ENCODE measurements at regions not wholly inside any gene's neighbourhood (a gene's known extent, or its start where the extent isn't known, plus 50 kb on each side); places are given as distances from the start of the nearest gene placed in this dataset.
"Not testable (repeated sequence)": the region's sequence is repeated elsewhere in the genome, so short reads cannot be mapped to it uniquely, and the experiment has no call there.

DNA sequence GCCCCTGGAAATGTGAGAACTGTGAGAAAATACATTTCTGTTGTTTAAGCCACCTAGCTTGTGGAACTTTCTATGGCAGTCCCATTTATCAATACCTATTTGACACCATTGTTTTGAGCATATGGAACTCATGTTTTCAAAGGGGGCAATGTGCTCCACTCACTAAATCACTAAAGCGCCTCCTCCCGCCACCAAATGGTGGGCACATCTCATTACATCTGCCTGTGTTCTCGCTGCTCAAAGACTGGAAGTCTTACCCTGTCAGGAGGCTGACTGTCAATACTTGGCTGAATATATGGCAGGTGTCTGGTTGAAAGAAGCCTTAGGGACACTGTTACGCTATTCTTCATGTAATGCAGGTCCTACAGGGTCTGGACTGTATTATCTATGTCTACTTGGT is 767.7 kb downstream of the TSN start:
- no peak for DNase-seq

GRCh38 chr2:122523981-122524380 is 768.5 kb downstream of the TSN start:
- DNase-seq: no peak

GRCh38 chr2:122525336-122525735 is 769.9 kb downstream of the TSN start:
- DNase-seq: no peak

- DNase-seq: no peak
These were observed 772.6 kb downstream of the TSN start for GRCh38 chr2:122528061-122528460.

DNA sequence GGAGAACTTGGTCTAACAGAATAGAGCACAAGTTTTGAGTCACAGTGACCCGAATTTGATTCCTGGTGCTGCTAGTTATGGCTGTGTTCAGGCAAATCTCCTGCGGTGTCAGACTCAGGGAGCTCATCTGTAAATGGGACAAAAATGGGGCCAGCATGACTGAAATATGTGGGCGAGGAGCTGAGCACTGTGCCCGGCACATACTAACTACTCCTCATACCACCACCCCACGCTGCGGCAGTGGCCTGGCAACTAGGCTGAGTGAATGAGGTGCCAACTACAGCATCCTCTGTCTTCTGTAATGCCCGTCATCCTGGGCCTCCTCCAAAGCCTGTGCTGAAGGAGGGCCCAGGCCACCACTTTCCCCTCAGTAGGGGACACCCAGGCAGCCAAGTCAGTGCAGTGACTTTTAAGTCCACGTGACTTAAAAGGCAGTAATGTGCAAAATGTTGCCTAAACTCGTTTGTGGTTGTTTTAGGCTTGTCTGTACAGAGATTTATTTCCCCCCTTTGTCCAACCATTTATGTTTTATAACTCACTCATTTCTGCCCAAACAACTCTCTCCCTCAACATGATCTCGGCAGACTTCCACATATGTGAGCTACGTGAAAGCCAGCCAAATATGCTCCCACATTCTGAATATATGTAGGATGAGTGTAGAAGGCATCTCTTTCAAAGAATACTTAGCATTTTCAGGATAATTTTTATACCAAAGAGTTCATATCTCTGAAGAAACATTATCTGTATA is 773.7 kb downstream of the TSN start:
- DNase-seq: no peak

DNA sequence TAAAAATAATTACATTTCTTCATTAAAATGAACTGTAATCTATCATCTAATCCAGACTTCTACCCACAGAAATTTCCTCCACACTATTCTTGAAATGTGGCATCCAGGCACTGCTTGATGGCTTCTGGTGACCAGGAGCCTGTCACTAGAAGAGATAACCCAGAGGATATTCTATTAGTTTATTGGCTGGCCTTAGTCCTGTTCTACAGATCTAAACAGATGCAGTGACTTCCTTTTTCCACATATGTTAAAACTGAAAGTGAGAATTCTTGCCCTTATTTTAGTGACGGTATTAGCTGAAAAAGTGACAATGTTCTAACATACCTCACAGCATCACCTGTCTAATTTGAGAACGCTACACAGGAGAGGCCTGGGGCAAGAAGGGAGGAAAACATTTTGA is 775.4 kb downstream of the TSN start:
- no peak for DNase-seq

DNA sequence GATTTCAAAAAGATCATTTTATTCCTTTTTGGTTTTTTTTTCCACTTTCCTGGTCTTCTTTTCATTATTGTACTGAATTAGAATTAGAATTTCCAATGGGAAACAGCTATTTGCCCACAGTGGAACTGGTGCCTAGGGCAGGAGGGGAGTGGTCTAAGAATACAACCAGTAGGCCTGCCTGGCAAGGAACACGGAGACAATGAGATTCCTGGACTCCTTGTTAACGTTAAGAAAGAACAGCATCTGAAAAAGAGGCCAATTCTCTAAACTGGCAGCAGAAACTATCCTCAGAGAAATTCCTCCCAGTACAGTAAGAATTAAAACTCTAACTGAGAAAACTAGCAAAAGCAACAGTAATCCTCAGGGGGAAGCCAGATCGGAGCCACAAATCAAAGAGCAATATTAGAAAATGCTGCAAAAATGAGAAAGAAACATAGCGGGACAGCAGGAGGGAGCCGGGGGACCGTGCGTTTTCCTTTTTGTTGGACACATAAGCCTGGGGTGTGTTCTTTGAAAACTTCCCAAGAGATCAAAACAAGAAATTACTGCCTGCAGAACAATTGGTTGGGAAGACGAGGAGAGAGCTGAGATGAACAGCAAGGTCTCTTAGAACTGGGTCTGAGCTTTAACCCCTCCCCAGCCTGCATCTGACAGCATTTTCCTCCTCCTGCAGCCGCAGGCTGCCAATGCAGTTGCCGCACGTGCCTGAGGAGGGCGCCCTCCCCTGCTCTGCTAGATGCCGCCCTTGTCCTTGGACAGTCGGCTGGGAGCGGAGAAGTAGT is 776.0 kb downstream of the TSN start:
- DNase-seq: no peak

GRCh38 chr2:122532072-122532344 is 776.6 kb downstream of the TSN start:
- DNase-seq: no peak

GRCh38 chr2:122532481-122532880 is 777.0 kb downstream of the TSN start:
- no peak for DNase-seq

- no peak for DNase-seq
These were observed 780.6 kb downstream of the TSN start for GRCh38 chr2:122535960-122536505.

- no peak for DNase-seq
These were observed 783.9 kb downstream of the TSN start for GRCh38 chr2:122539311-122539710.

GRCh38 chr2:122539920-122540319 is 784.5 kb downstream of the TSN start:
- DNase-seq: no peak

DNA sequence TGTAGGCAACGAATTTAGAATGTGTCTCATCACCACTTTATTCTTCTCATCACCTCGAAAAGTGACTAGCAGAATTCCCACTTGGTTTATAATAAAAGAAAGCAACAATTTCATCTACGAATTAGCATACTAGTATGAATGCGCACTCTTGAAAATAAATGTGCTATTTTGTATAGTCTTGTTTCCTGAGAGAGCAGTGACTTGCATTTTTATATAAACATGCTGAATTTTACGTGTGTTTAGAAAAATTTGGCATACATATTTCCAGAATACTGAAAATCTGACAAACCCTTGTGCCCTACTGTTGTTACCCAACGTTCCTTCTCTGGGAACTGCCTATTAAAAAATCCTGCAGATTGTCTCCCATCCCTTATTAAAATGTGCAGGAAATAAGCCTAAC is 786.8 kb downstream of the TSN start:
- no peak for DNase-seq

DNA sequence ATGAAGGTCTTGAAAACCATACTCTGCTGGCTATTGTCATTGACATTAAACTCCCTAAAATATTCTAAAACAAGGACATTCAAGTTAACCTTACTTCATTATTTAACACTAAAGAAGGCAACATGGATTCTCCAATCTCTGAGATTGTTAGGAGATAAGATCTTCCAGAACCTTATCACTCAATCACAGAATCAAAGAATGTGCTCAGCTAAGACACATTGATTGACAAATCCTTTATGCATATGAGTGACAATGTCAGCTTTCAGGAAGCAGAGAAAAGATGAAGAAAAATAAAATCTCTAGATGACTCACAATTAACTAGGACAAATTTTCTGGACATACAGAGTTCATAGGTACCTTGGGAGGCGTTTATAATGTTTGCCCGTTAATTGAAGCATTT is 787.2 kb downstream of the TSN start:
- no peak for DNase-seq

DNA sequence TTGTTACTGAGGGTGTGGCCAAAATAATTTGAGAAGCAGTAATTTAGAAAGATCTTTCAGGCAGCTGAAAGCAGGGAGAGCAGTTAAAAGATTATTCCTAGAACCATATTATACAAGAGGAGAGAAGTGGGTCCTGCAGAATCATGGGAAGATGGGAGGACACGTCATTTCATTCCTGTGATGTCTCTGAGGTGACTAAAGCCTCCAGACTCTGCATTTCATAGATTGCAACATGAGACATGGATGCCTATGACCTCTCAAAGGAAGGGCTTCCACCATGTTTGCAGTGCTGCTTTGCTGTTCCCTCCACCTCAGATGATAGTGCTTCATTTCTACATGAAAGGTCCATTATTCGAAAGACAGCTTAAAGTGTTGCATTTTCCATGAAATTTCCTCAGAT is 788.4 kb downstream of the TSN start:
- DNase-seq: no peak

GRCh38 chr2:122545821-122546220 is 790.4 kb downstream of the TSN start:
- DNase-seq: no peak

- DNase-seq: no peak
These were observed 807.3 kb downstream of the TSN start for GRCh38 chr2:122562775-122563174.

DNA sequence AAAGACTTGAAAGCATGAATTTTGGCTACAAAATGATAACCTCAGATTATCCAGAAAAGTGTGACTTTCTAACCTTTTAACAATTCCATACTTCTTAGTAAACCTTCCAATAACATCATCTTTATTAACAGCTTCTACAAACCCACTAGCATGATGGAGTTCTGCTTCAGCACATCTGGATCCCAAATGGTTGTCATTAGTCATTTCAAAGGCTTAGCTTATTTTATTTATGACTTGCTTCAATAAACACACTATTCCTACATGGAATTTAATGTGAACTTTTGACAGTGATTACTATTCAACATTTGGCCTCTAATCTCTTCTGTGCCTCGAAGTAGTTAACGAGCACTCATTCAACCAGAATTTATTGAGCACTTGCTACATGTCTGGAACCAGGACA is 808.3 kb downstream of the TSN start:
- DNase-seq: no peak

GRCh38 chr2:122564843-122565242 is 809.4 kb downstream of the TSN start:
- DNase-seq: no peak

GRCh38 chr2:122565364-122565763 is 809.9 kb downstream of the TSN start:
- no peak for DNase-seq

GRCh38 chr2:122570641-122571040 is 815.2 kb downstream of the TSN start:
- DNase-seq: no peak

- not testable (repeated sequence) for DNase-seq
These were observed 816.0 kb downstream of the TSN start for GRCh38 chr2:122571471-122571870.

GRCh38 chr2:122575076-122575475 is 819.6 kb downstream of the TSN start:
- no peak for DNase-seq

- no peak for DNase-seq
These were observed 827.9 kb downstream of the TSN start for GRCh38 chr2:122583159-122583917.
